ENCODE measurements at regions not wholly inside any gene's neighbourhood (a gene's known extent, or its start where the extent isn't known, plus 50 kb on each side); places are given as distances from the start of the nearest gene placed in this dataset.

- Histone ChIP-seq H3K4me2 (ENCODE audit: low read length) (no peak overlapping the region), H3K36me3 (ENCODE audit: insufficient read depth, low read length) (no peaks in the 10 kb centered on the region), H3K9me3 (ENCODE audit: low read length) (no peaks in the 10 kb centered on the region), H4K20me1 (ENCODE audit: insufficient read depth, low read length) (no peaks in the 10 kb centered on the region), H3K79me2 (ENCODE audit: insufficient read depth, low read depth, low read length) (no peaks in the 10 kb centered on the region), H3K9me2 (ENCODE audit: insufficient read depth, low read length) (no peaks in the 10 kb centered on the region), H3K27ac (ENCODE audit: low read depth, low read length, poor library complexity, severe bottlenecking) (no peak overlapping the region), H2AFZ (ENCODE audit: low read length) (no peak overlapping the region), H3K4me3 (ENCODE audit: low read depth, low read length, poor library complexity, severe bottlenecking) (no peak overlapping the region), H3K4me1 (ENCODE audit: insufficient read depth, low read length, poor library complexity, severe bottlenecking) (no peaks in the 10 kb centered on the region)
- intact Hi-C loops (cut with micrococcal nuclease; ENCODE audit: unreplicated experiment) = no loop called here
- BruUV-seq (replicated peaks) = no TSS peak
- TF ChIP-seq EZH2phosphoT487 (IDR thresholded peaks at IDR 0.05; ENCODE audit: borderline replicate concordance, low read depth, low read length) = no peak
- TF ChIP-seq CTCF (conservative IDR thresholded peaks at IDR 0.05; ENCODE audit: low read length) = no peak
- no peak for DNase-seq (ENCODE audit: low spot score)
- ChIA-PET CTCF (ENCODE audit: unreplicated experiment) (no interaction called here), POLR2A (no interaction called here)
Measured at GRCh38 chr5:179414459-179415261, 69.4 kb upstream of the ADAMTS2 start.

- no peaks in the 10 kb centered on the region for H3K79me2 ChIP-seq (ENCODE audit: insufficient read depth, low read depth, low read length)
- BruUV-seq (replicated peaks) = no TSS peak
- no peaks in the 10 kb centered on the region for H4K20me1 ChIP-seq (ENCODE audit: insufficient read depth, low read length)
- H3K36me3 ChIP-seq (ENCODE audit: insufficient read depth, low read length) = no peaks in the 10 kb centered on the region
- H3K9me2 ChIP-seq (ENCODE audit: insufficient read depth, low read length) = no peaks in the 10 kb centered on the region
- TF ChIP-seq CTCF (conservative IDR thresholded peaks at IDR 0.05; ENCODE audit: low read length) = no peak
- no peak for TF ChIP-seq EZH2phosphoT487 (IDR thresholded peaks at IDR 0.05; ENCODE audit: borderline replicate concordance, low read depth, low read length)
- no peak overlapping the region for H3K27ac ChIP-seq (ENCODE audit: low read depth, low read length, poor library complexity, severe bottlenecking)
- no peaks in the 10 kb centered on the region for H3K4me1 ChIP-seq (ENCODE audit: insufficient read depth, low read length, poor library complexity, severe bottlenecking)
- intact Hi-C loops (cut with micrococcal nuclease; ENCODE audit: unreplicated experiment) = no loop called here
- no peak for DNase-seq (ENCODE audit: low spot score)
- no peak overlapping the region for H3K4me2 ChIP-seq (ENCODE audit: low read length)
- no peak overlapping the region for H2AFZ ChIP-seq (ENCODE audit: low read length)
- ChIA-PET CTCF (ENCODE audit: unreplicated experiment) (no interaction called here), POLR2A (interaction anchor here (1.2 kb wide), 1 partner anchor 11 kb away, joined by 5 read pairs; no protein-coding TSS in a partner anchor)
- no peaks in the 10 kb centered on the region for H3K9me3 ChIP-seq (ENCODE audit: low read length)
- H3K4me3 ChIP-seq (ENCODE audit: low read depth, low read length, poor library complexity, severe bottlenecking) = no peak overlapping the region
Measured at GRCh38 chr5:179413711-179414458, 68.6 kb upstream of the ADAMTS2 start.

Measured in OCI-LY7 (cell line).